PC-3 (cell line): ENCODE measurements at regions not wholly inside any gene's neighbourhood (a gene's known extent, or its start where the extent isn't known, plus 50 kb on each side); places are given as distances from the start of the nearest gene placed in this dataset.

Source experiments
- ATAC-seq: fragments of 200-7000 bp; cut with Tn5 transposase; 2 replicates; pipeline ENCODE4 v1.9.1; 2020; ENCODE audit warnings: mild to moderate bottlenecking, moderate library complexity
- BruUV-seq: library from RNA; stranded (reverse); fragments of 400-500 nt; replicated peaks from 2 replicates; lab custom pipeline; 2021; lab: Mats Ljungman, UMichigan
- CTCF ChIA-PET: fragments of 300-600 bp; sonication (Branson Sonifier 250); formaldehyde crosslinking; loops from one replicate; lab custom pipeline; 2022; ENCODE audit warnings: antibody characterized with exemption; lab: Charles Lee
- POLR2A ChIA-PET: fragments of 300-600 bp; sonication (Branson Sonifier 250); formaldehyde crosslinking; loops from one replicate; lab custom pipeline; 2022; ENCODE audit warnings: antibody characterized with exemption; ENCODE audit not compliant: unreplicated experiment; lab: Charles Lee
- DNase-seq: peaks from one replicate; pipeline ENCODE4 v3.0.0-alpha.2; 2015
- H2AFZ ChIP-seq: fragments of 300-600 bp; sonication (generic); 2 replicates; pipeline ENCODE4 v1.6.0; 2016; ENCODE audit warnings: antibody characterized with exemption, low read length
- H3F3A ChIP-seq: fragments of 300-600 bp; sonication (generic); one replicate; pipeline ENCODE4 v1.6.0; 2017; ENCODE audit warnings: antibody characterized with exemption, low read length, control low read depth, mild to moderate bottlenecking; ENCODE audit not compliant: unreplicated experiment
- H3K27ac ChIP-seq: fragments of 300-600 bp; sonication (generic); 2 replicates; pipeline ENCODE4 v1.5.1; 2016; ENCODE audit warnings: mild to moderate bottlenecking, low read length
- H3K27me3 ChIP-seq: fragments of 300-600 bp; sonication (generic); 2 replicates; pipeline ENCODE4 v1.6.1; 2016; ENCODE audit warnings: low read length, mixed read lengths
- H3K36me3 ChIP-seq: fragments of 300-600 bp; sonication (generic); 2 replicates; pipeline ENCODE4 v1.6.1; 2016; ENCODE audit warnings: low read depth, mixed run types, low read length, mixed read lengths
- H3K4me1 ChIP-seq: fragments of 300-600 bp; sonication (generic); 2 replicates; pipeline ENCODE4 v1.5.1; 2016; ENCODE audit warnings: low read length; ENCODE audit not compliant: insufficient read depth
- H3K4me2 ChIP-seq: fragments of 300-600 bp; sonication (generic); 2 replicates; pipeline ENCODE4 v1.6.0; 2016; ENCODE audit warnings: low read length
- H3K4me3 ChIP-seq: fragments of 300-600 bp; sonication (generic); 2 replicates; pipeline ENCODE4 v1.5.1; 2016; ENCODE audit warnings: mild to moderate bottlenecking, low read length, mixed read lengths
- H3K79me2 ChIP-seq: fragments of 300-600 bp; sonication (generic); 2 replicates; pipeline ENCODE4 v1.6.1; 2017; ENCODE audit warnings: low read length, mixed read lengths
- H3K9ac ChIP-seq: fragments of 300-600 bp; sonication (generic); 2 replicates; pipeline ENCODE4 v1.6.0; 2016; ENCODE audit warnings: mild to moderate bottlenecking, low read length
- H3K9me2 ChIP-seq: fragments of 300-600 bp; sonication (generic); replicated peaks from 2 replicates; pipeline ENCODE4 v1.6.1; 2016; ENCODE audit warnings: mixed run types, low read length, mixed read lengths
- H3K9me3 ChIP-seq: fragments of 300-600 bp; sonication (generic); 2 replicates; pipeline ENCODE4 v1.6.1; 2016; ENCODE audit warnings: low read length, mixed read lengths
- H4K20me1 ChIP-seq: fragments of 300-600 bp; sonication (generic); 2 replicates; pipeline ENCODE4 v1.6.1; 2016; ENCODE audit warnings: low read length, mixed read lengths
- CTCF ChIP-seq: fragments of 300-600 bp; sonication (generic); conservative IDR thresholded peaks from 2 replicates; pipeline ENCODE4 v1.5.1; 2017; ENCODE audit warnings: antibody characterized with exemption, low read depth, mild to moderate bottlenecking, low read length
- EZH2 ChIP-seq: fragments of 300-600 bp; sonication (generic); IDR thresholded peaks from one replicate; pipeline ENCODE4 v1.6.1; 2017; ENCODE audit warnings: antibody characterized with exemption, mild to moderate bottlenecking, low read length; ENCODE audit not compliant: unreplicated experiment
- EZH2phosphoT487 ChIP-seq: fragments of 300-600 bp; sonication (generic); IDR thresholded peaks from 2 replicates; pipeline ENCODE4 v1.6.1; 2018; ENCODE audit warnings: mild to moderate bottlenecking, antibody characterized with exemption, low read length, borderline replicate concordance
- intact Hi-C: fragments of 100-400 bp; cut with micrococcal nuclease; formaldehyde crosslinking; loops from 2 replicates; pipeline ENCODE4 v1.9.0; 2023

DNA sequence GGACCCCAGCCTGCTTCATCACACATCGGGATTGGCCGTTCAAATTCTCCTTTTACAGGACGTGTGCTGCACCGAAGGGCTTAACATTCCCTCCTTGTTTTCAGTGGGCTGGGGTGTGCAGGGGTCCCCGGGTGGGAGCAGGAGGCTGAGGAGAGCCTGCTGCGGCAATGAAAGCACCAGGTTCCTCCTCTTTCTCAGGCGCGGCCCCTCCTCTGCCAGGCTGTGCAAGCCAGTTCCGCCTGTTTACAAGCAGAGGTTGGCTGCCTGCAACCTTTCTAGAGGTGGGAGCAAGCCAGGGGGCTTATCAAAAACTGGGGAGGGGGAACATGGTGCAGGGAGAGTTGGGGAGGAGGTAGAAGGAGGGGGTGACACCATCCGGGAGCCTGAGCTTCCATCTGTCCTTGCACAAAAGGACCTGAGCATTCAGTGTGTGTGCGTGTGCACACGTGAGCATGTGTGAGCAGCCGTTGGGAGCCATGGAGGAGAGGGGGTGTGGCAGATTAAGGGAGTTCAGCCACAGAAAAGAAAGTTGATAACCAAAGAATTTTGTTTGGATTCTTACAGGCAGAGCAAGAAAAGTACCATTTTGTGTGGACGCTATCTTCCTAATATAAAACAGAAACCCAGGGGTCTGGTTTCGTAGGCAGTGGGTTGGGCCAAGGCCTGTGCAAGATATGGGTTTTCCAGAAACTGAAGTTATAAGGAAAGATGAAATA is 108.8 kb upstream of the RFLNA start:
- H3F3A ChIP-seq = no peaks in the 10 kb centered on the region
- no peaks in the 10 kb centered on the region for H3K9me2 ChIP-seq
- no peak for TF ChIP-seq CTCF
- ChIA-PET CTCF (no interaction called here), POLR2A (no interaction called here)
- H3K27ac ChIP-seq = no peak overlapping the region
- intact Hi-C loops = no loop called here
- H4K20me1 ChIP-seq = no peaks in the 10 kb centered on the region
- BruUV-seq = no TSS peak
- H3K4me3 ChIP-seq = no peak overlapping the region
- no peaks in the 10 kb centered on the region for H3K27me3 ChIP-seq
- H3K9me3 ChIP-seq = no peaks in the 10 kb centered on the region
- DNase-seq = no peak
- H3K9ac ChIP-seq = no peak overlapping the region
- no peak overlapping the region for H2AFZ ChIP-seq
- no peak for ATAC-seq
- no peak overlapping the region for H3K4me2 ChIP-seq
- no peaks in the 10 kb centered on the region for H3K36me3 ChIP-seq
- H3K79me2 ChIP-seq = no peaks in the 10 kb centered on the region
- peaks cover 16% of the 10 kb centered on the region for H3K4me1 ChIP-seq

GRCh38 chr12:124188084-124188483 is 106.8 kb upstream of the RFLNA start:
- POLR2A ChIA-PET = no interaction called here
- no peak overlapping the region for H3K27ac ChIP-seq
- BruUV-seq = no TSS peak

More at GRCh38 chr12:124188084-124188483, 106.8 kb upstream of the RFLNA start:
- Histone ChIP-seq H3K4me1 (peaks cover 16% of the 10 kb centered on the region), H3K27me3 (no peaks in the 10 kb centered on the region), H3K36me3 (no peaks in the 10 kb centered on the region), H3K79me2 (no peaks in the 10 kb centered on the region), H3F3A (no peaks in the 10 kb centered on the region), H2AFZ (no peak overlapping the region), H4K20me1 (no peaks in the 10 kb centered on the region), H3K9me3 (no peaks in the 10 kb centered on the region), H3K9ac (no peak overlapping the region), H3K9me2 (no peaks in the 10 kb centered on the region), H3K4me3 (no peak overlapping the region), H3K4me2 (peak overlapping the region; percentile 47)
- CTCF ChIA-PET = no interaction called here
- no peak for TF ChIP-seq EZH2phosphoT487
- no peak for TF ChIP-seq CTCF
- TF ChIP-seq EZH2 = no peak
- DNase-seq (no peak), ATAC-seq (peak; percentile 14)
- intact Hi-C loops = no loop called here
